ENCODE measurements at regions not wholly inside any gene's neighbourhood (a gene's known extent, or its start where the extent isn't known, plus 50 kb on each side); places are given as distances from the start of the nearest gene placed in this dataset.

DNA sequence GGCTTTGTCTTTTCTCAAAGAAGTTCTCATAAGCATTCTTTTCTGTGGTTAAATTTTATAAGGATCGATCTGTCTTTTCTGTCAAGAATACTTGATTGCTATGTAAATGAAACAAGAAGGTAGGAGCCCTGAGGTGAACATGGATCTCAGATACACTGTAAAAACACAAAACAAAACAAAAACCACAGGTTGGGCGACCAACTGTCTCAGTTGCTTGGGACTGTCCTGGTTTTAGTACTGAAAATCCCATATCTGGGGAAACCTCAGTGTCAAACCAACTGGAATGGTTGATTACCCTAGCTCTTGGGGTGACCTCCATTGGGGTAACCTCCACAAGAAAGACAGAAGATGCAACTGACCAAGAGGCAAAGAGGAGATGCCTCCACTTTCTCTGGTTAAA, 55.8 kb upstream of the TMEM178A start:
- ChIA-PET CTCF (interaction anchor here (0.6 kb wide), 1 partner anchor 476 kb away, joined by 5 read pairs; no protein-coding TSS in a partner anchor), POLR2A (ENCODE audit: low non-redundant PET) (no interaction called here)
- DNase-seq (ENCODE audit: low spot score), result no peak
- no peak overlapping the region for H3K27ac ChIP-seq
- TF ChIP-seq CTCF (conservative IDR thresholded peaks at IDR 0.05; ENCODE audit: low read depth), result no peak

GRCh38 chr2:39615675-39616074, 50.0 kb upstream of the TMEM178A start:
- CTCF ChIA-PET, result no interaction called here
- no peak for DNase-seq (ENCODE audit: low spot score)
- H3K27ac ChIP-seq, result no peak overlapping the region
- TF ChIP-seq CTCF (conservative IDR thresholded peaks at IDR 0.05; ENCODE audit: low read depth), result no peak
- POLR2A ChIA-PET (ENCODE audit: low non-redundant PET), result no interaction called here

All from RWPE1 (cell line).